SK-N-SH treated with all-trans-retinoic acid at 6 μM for 48 hours (cell line): ENCODE measurements at regions not wholly inside any gene's neighbourhood (a gene's known extent, or its start where the extent isn't known, plus 50 kb on each side); places are given as distances from the start of the nearest gene placed in this dataset.
"Not testable (repeated sequence)": the region's sequence is repeated elsewhere in the genome, so short reads cannot be mapped to it uniquely, and the experiment has no call there.

Experiments used
- ATAC-seq: fragments of 200-7000 bp; cut with Tn5 transposase; 3 replicates; pipeline ENCODE4 v1.9.1; 2020; ENCODE audit warnings: mild to moderate bottlenecking, moderate library complexity
- BACH2 ChIP-seq: fragments of 250-450 bp; sonication (Bioruptor Pico); IDR thresholded peaks from 2 replicates; pipeline ENCODE4 v1.9.0; 2021; ENCODE audit warnings: mild to moderate bottlenecking, borderline replicate concordance
- CSDC2 ChIP-seq: fragments of 250-450 bp; sonication (Bioruptor Pico); IDR thresholded peaks from 2 replicates; pipeline ENCODE4 v1.5.0; 2020; ENCODE audit warnings: mild to moderate bottlenecking, moderate library complexity
- ESRRG ChIP-seq: fragments of 250-450 bp; sonication (Bioruptor Pico); IDR thresholded peaks from 2 replicates; pipeline ENCODE4 v1.6.1; 2021; ENCODE audit warnings: mild to moderate bottlenecking
- ISL1 ChIP-seq: fragments of 250-450 bp; sonication (Bioruptor Pico); IDR thresholded peaks from 2 replicates; pipeline ENCODE4 v2.1.2; 2022; ENCODE audit warnings: mild to moderate bottlenecking, moderate library complexity
- OSR1 ChIP-seq: fragments of 250-450 bp; sonication (Bioruptor Pico); IDR thresholded peaks from 2 replicates; pipeline ENCODE4 v1.8.0; 2022; ENCODE audit warnings: moderate library complexity, mild to moderate bottlenecking, inconsistent platforms
- PPARA ChIP-seq: fragments of 250-450 bp; sonication (Bioruptor Pico); IDR thresholded peaks from 2 replicates; pipeline ENCODE4 v1.5.0; 2020; ENCODE audit warnings: mild to moderate bottlenecking, borderline replicate concordance
- RARB ChIP-seq: fragments of 250-450 bp; sonication (Bioruptor Pico); IDR thresholded peaks from 2 replicates; pipeline ENCODE4 v1.8.0; 2021; ENCODE audit warnings: mild to moderate bottlenecking, moderate library complexity
- SNAI2 ChIP-seq: fragments of 250-450 bp; sonication (Bioruptor Pico); IDR thresholded peaks from 2 replicates; pipeline ENCODE4 v1.5.0; 2020; ENCODE audit warnings: mild to moderate bottlenecking, moderate library complexity
- TCF4 ChIP-seq: fragments of 250-450 bp; sonication (Bioruptor Pico); IDR thresholded peaks from 2 replicates; pipeline ENCODE4 v1.8.0; 2021; ENCODE audit warnings: mild to moderate bottlenecking, moderate library complexity, borderline replicate concordance
- TOX ChIP-seq: fragments of 250-450 bp; sonication (Bioruptor Pico); IDR thresholded peaks from 2 replicates; pipeline ENCODE4 v1.8.0; 2021; ENCODE audit warnings: mild to moderate bottlenecking, moderate library complexity, borderline replicate concordance
- ZC3H10 ChIP-seq: fragments of 250-450 bp; sonication (Bioruptor Pico); IDR thresholded peaks from 2 replicates; pipeline ENCODE4 v1.5.1; 2021; ENCODE audit warnings: mild to moderate bottlenecking, moderate library complexity
- ZFP3 ChIP-seq: fragments of 250-450 bp; sonication (Bioruptor Pico); IDR thresholded peaks from 2 replicates; pipeline ENCODE4 v1.5.0; 2020; ENCODE audit warnings: mild to moderate bottlenecking, moderate library complexity
- ZFP30 ChIP-seq: fragments of 450-650 bp; formaldehyde crosslinking; IDR thresholded peaks from 2 replicates; pipeline ENCODE4 v1.5.0; 2022; ENCODE audit warnings: mild to moderate bottlenecking, moderate library complexity
- ZNF565 ChIP-seq: fragments of 450-650 bp; formaldehyde crosslinking; conservative IDR thresholded peaks from 2 replicates; pipeline ENCODE4 v1.5.0; 2020; ENCODE audit warnings: low read depth, mild to moderate bottlenecking, moderate library complexity
- ZNF70 ChIP-seq: fragments of 450-650 bp; formaldehyde crosslinking; IDR thresholded peaks from 2 replicates; pipeline ENCODE4 v1.5.0; 2020; ENCODE audit warnings: mild to moderate bottlenecking, moderate library complexity
- ZNF8 ChIP-seq: fragments of 450-650 bp; formaldehyde crosslinking; IDR thresholded peaks from 2 replicates; pipeline ENCODE4 v1.5.0; 2020; ENCODE audit warnings: mild to moderate bottlenecking, moderate library complexity
- TF ChIP-seq, protein P1 (sequence below): fragments of 250-450 bp; sonication (Bioruptor Pico); IDR thresholded peaks from 2 replicates; pipeline ENCODE4 v1.8.0; 2020; ENCODE audit warnings: mild to moderate bottlenecking, moderate library complexity, borderline replicate concordance
- TF ChIP-seq, protein P2 (sequence below): fragments of 250-450 bp; sonication (Bioruptor Pico); IDR thresholded peaks from 2 replicates; pipeline ENCODE4 v1.5.1; 2021; ENCODE audit warnings: mild to moderate bottlenecking, moderate library complexity
- TF ChIP-seq, protein P3 (sequence below): fragments of 250-450 bp; sonication (Bioruptor Pico); IDR thresholded peaks from 2 replicates; pipeline ENCODE4 v1.5.1; 2020; ENCODE audit warnings: low read depth, mild to moderate bottlenecking, moderate library complexity
- TF ChIP-seq, protein P4 (sequence below): fragments of 250-450 bp; sonication (Bioruptor Pico); IDR thresholded peaks from 2 replicates; pipeline ENCODE4 v1.8.0; 2021; ENCODE audit warnings: low read depth, mild to moderate bottlenecking, moderate library complexity, borderline replicate concordance

DNA sequence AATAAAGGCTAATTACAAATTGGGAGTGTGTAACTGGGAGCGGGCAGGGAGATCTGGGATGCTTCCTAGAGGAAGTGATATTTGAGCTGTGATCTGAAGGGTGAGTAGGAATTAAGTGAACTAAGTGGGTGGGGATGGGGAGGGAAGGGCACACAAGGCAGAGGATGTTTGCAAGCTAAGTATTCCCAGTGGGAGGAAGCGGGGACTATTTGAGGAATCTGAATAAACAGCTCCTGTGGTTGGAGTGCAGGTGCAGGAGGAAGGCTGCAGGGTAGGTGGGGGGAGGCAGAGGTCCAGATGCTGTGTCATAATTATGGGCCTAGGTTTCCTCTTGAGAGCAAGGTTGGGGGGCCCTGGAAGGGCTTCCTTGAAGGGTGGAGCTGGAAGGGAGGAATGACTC is 102.1 kb upstream of the HS3ST2 start:
- no peak for ATAC-seq

DNA sequence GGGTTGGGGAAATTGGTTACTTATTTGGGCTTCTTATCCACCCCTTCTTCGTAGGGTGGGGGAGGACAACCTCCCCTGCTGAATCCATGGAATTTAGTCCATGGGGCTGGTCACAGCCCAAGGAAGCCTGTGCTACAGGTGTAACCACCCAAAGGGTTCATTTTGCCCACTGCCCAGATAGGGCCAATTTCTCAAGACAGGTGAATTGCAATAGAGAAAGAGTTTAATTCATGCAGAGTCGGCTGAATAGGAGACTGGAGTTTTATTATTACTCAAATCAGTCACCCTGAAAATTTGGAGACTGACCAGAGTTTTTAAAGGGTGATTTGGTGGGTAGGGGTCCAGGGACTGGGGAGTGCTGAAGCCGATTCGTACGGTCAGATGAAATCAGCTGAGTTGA is 101.5 kb upstream of the HS3ST2 start:
- no peak for ATAC-seq
- TF ChIP-seq ZC3H10 (CRISPR knock-in tag) (no peak), PPARA (no peak), SNAI2 (CRISPR knock-in tag) (no peak), ZFP3 (CRISPR knock-in tag) (no peak)
- TF ChIP-seq, protein P1, sequence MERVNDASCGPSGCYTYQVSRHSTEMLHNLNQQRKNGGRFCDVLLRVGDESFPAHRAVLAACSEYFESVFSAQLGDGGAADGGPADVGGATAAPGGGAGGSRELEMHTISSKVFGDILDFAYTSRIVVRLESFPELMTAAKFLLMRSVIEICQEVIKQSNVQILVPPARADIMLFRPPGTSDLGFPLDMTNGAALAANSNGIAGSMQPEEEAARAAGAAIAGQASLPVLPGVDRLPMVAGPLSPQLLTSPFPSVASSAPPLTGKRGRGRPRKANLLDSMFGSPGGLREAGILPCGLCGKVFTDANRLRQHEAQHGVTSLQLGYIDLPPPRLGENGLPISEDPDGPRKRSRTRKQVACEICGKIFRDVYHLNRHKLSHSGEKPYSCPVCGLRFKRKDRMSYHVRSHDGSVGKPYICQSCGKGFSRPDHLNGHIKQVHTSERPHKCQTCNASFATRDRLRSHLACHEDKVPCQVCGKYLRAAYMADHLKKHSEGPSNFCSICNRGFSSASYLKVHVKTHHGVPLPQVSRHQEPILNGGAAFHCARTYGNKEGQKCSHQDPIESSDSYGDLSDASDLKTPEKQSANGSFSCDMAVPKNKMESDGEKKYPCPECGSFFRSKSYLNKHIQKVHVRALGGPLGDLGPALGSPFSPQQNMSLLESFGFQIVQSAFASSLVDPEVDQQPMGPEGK (CRISPR knock-in tag), result no peak

More for the DNA sequence above, 102.1 kb upstream of the HS3ST2 start:
- TF ChIP-seq ZNF8 (CRISPR knock-in tag) (no peak), TCF4 (CRISPR knock-in tag) (no peak), ISL1 (CRISPR knock-in tag) (no peak), RARB (CRISPR knock-in tag) (no peak), ZNF70 (no peak)

DNA sequence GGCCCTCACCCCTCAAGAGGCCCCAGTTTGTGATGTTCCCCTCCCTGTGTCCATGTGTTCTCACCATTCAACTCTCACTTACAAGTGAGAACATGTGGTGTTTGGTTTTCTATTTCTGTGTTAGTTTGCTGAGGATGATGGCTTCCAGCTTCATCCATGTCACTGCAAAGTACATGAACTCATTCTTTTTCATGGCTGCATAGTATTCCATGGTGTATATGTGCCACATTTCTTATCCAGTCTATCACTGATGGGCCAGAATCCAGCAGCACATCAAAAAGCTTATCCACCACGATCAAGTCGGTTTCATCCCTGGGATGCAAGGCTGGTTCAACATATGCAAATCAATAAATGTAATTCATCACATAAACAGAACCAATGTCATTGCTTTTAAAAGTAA is 95.4 kb upstream of the HS3ST2 start:
- not testable (repeated sequence) for ATAC-seq

DNA sequence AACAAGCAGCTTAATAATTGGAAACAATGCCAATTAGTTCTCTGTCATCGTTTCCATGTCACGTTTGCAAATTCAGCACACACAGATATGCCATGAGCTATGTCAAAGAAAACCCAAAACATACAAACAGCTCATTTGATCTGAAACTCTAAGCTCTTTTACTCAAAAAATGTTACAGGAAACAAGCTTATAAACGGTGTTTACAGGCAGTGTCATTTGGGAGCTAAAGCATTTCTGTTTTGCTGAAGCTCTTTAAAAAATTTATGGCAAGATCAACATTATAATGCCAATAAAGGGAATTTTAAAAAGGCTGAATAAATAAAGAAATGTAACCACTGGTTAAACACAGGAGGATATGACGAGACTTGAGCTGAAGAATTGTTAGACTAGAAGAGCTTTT is 94.0 kb upstream of the HS3ST2 start:
- no peak for ATAC-seq

More for the DNA sequence above, 94.0 kb upstream of the HS3ST2 start:
- TF ChIP-seq RARB (CRISPR knock-in tag) (no peak), ZNF8 (CRISPR knock-in tag) (no peak), ESRRG (CRISPR knock-in tag) (no peak), BACH2 (no peak), TCF4 (CRISPR knock-in tag) (no peak), OSR1 (CRISPR knock-in tag) (no peak), ZC3H10 (CRISPR knock-in tag) (no peak), ZNF70 (no peak), ZFP30 (CRISPR knock-in tag) (no peak), CSDC2 (CRISPR knock-in tag) (no peak), ZFP3 (CRISPR knock-in tag) (no peak), ISL1 (CRISPR knock-in tag) (no peak), ZNF565 (no peak), PPARA (no peak), TOX (no peak), SNAI2 (CRISPR knock-in tag) (no peak)
- TF ChIP-seq, protein P2, sequence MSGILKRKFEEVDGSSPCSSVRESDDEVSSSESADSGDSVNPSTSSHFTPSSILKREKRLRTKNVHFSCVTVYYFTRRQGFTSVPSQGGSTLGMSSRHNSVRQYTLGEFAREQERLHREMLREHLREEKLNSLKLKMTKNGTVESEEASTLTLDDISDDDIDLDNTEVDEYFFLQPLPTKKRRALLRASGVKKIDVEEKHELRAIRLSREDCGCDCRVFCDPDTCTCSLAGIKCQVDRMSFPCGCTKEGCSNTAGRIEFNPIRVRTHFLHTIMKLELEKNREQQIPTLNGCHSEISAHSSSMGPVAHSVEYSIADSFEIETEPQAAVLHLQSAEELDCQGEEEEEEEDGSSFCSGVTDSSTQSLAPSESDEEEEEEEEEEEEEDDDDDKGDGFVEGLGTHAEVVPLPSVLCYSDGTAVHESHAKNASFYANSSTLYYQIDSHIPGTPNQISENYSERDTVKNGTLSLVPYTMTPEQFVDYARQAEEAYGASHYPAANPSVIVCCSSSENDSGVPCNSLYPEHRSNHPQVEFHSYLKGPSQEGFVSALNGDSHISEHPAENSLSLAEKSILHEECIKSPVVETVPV (CRISPR knock-in tag), result no peak
- TF ChIP-seq, protein P3, sequence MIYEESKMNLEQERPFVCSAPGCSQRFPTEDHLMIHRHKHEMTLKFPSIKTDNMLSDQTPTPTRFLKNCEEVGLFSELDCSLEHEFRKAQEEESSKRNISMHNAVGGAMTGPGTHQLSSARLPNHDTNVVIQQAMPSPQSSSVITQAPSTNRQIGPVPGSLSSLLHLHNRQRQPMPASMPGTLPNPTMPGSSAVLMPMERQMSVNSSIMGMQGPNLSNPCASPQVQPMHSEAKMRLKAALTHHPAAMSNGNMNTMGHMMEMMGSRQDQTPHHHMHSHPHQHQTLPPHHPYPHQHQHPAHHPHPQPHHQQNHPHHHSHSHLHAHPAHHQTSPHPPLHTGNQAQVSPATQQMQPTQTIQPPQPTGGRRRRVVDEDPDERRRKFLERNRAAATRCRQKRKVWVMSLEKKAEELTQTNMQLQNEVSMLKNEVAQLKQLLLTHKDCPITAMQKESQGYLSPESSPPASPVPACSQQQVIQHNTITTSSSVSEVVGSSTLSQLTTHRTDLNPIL, result no peak
- TF ChIP-seq, protein P1 (CRISPR knock-in tag), result no peak
- TF ChIP-seq, protein P4, sequence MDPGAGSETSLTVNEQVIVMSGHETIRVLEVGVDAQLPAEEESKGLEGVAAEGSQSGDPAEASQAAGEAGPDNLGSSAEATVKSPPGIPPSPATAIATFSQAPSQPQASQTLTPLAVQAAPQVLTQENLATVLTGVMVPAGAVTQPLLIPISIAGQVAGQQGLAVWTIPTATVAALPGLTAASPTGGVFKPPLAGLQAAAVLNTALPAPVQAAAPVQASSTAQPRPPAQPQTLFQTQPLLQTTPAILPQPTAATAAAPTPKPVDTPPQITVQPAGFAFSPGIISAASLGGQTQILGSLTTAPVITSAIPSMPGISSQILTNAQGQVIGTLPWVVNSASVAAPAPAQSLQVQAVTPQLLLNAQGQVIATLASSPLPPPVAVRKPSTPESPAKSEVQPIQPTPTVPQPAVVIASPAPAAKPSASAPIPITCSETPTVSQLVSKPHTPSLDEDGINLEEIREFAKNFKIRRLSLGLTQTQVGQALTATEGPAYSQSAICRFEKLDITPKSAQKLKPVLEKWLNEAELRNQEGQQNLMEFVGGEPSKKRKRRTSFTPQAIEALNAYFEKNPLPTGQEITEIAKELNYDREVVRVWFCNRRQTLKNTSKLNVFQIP, result no peak
- TF ChIP-seq, all 23 proteins: peak for 0
